ENCODE measurements at regions not wholly inside any gene's neighbourhood (a gene's known extent, or its start where the extent isn't known, plus 50 kb on each side); places are given as distances from the start of the nearest gene placed in this dataset.

GRCh38 chr10:90602862-90603610, 254.8 kb downstream of the HTR7 start:
- no peak for DNase-seq (ENCODE audit: low read depth in 1 of 2, low spot score in 2 of 2)
- Histone ChIP-seq H3K9me3 (replicated peaks) (no peaks in the 10 kb centered on the region), H3K4me1 (replicated peaks) (no peaks in the 10 kb centered on the region), H3K27ac (no peak overlapping the region), H3K36me3 (no peaks in the 10 kb centered on the region), H3K4me3 (no peak overlapping the region), H3K27me3 (replicated peaks) (no peaks in the 10 kb centered on the region)

- DNase-seq (ENCODE audit: low read depth in 1 of 2, low spot score in 2 of 2): no peak
These were observed 253.2 kb downstream of the HTR7 start for GRCh38 chr10:90604636-90605035.

GRCh38 chr10:90605506-90605905, 252.3 kb downstream of the HTR7 start:
- Histone ChIP-seq H3K36me3 (no peaks in the 10 kb centered on the region), H3K9me3 (replicated peaks) (no peaks in the 10 kb centered on the region), H3K27ac (no peak overlapping the region), H3K27me3 (replicated peaks) (no peaks in the 10 kb centered on the region), H3K4me1 (replicated peaks) (no peaks in the 10 kb centered on the region), H3K4me3 (no peak overlapping the region)
- no peak for DNase-seq (ENCODE audit: low read depth in 1 of 2, low spot score in 2 of 2)

More at GRCh38 chr10:90604636-90605035, 253.2 kb downstream of the HTR7 start:
- H3K27me3 ChIP-seq (replicated peaks): no peaks in the 10 kb centered on the region
- H3K4me3 ChIP-seq: no peak overlapping the region
- no peaks in the 10 kb centered on the region for H3K36me3 ChIP-seq
- no peak overlapping the region for H3K27ac ChIP-seq
- no peaks in the 10 kb centered on the region for H3K9me3 ChIP-seq (replicated peaks)
- no peaks in the 10 kb centered on the region for H3K4me1 ChIP-seq (replicated peaks)

GRCh38 chr10:90612276-90612675, 245.6 kb downstream of the HTR7 start:
- Histone ChIP-seq H3K9me3 (replicated peaks) (no peaks in the 10 kb centered on the region), H3K36me3 (no peaks in the 10 kb centered on the region), H3K4me1 (replicated peaks) (no peaks in the 10 kb centered on the region), H3K27me3 (replicated peaks) (no peaks in the 10 kb centered on the region), H3K27ac (no peak overlapping the region), H3K4me3 (no peak overlapping the region)
- DNase-seq (ENCODE audit: low read depth in 1 of 2, low spot score in 2 of 2): no peak

- Histone ChIP-seq H3K27me3 (replicated peaks) (no peaks in the 10 kb centered on the region), H3K4me1 (replicated peaks) (no peaks in the 10 kb centered on the region), H3K36me3 (no peaks in the 10 kb centered on the region), H3K27ac (no peak overlapping the region), H3K9me3 (replicated peaks) (no peaks in the 10 kb centered on the region), H3K4me3 (no peak overlapping the region)
- no peak for DNase-seq (ENCODE audit: low read depth in 1 of 2, low spot score in 2 of 2)
These were observed 243.2 kb downstream of the HTR7 start for GRCh38 chr10:90614631-90615030.

GRCh38 chr10:90621577-90621976, 236.3 kb downstream of the HTR7 start:
- no peak for DNase-seq (ENCODE audit: low read depth in 1 of 2, low spot score in 2 of 2)
- H3K4me1 ChIP-seq (replicated peaks): no peaks in the 10 kb centered on the region
- no peak overlapping the region for H3K4me3 ChIP-seq
- no peaks in the 10 kb centered on the region for H3K9me3 ChIP-seq (replicated peaks)
- H3K27me3 ChIP-seq (replicated peaks): no peaks in the 10 kb centered on the region
- H3K36me3 ChIP-seq: no peaks in the 10 kb centered on the region
- H3K27ac ChIP-seq: no peak overlapping the region

- Histone ChIP-seq H3K4me3 (no peak overlapping the region), H3K27ac (no peak overlapping the region), H3K36me3 (no peaks in the 10 kb centered on the region), H3K9me3 (replicated peaks) (no peaks in the 10 kb centered on the region), H3K4me1 (replicated peaks) (no peaks in the 10 kb centered on the region), H3K27me3 (replicated peaks) (no peaks in the 10 kb centered on the region; the same call in 1 of the 2 replicates)
- DNase-seq (ENCODE audit: low read depth in 1 of 2, low spot score in 2 of 2): no peak
These were observed 222.6 kb downstream of the HTR7 start for GRCh38 chr10:90635111-90635765.

- Histone ChIP-seq H3K27me3 (replicated peaks) (no peaks in the 10 kb centered on the region), H3K27ac (no peak overlapping the region), H3K9me3 (replicated peaks) (no peaks in the 10 kb centered on the region), H3K4me1 (replicated peaks) (no peaks in the 10 kb centered on the region), H3K36me3 (no peaks in the 10 kb centered on the region), H3K4me3 (no peak overlapping the region)
- no peak for DNase-seq (ENCODE audit: low read depth in 1 of 2, low spot score in 2 of 2)
These were observed 217.1 kb downstream of the HTR7 start for GRCh38 chr10:90640756-90641155.

GRCh38 chr10:90641731-90642130, 216.1 kb downstream of the HTR7 start:
- H3K9me3 ChIP-seq (replicated peaks): no peaks in the 10 kb centered on the region
- no peak for DNase-seq (ENCODE audit: low read depth in 1 of 2, low spot score in 2 of 2)
- H3K36me3 ChIP-seq: no peaks in the 10 kb centered on the region
- no peaks in the 10 kb centered on the region for H3K4me1 ChIP-seq (replicated peaks)
- no peak overlapping the region for H3K4me3 ChIP-seq
- no peaks in the 10 kb centered on the region for H3K27me3 ChIP-seq (replicated peaks)
- H3K27ac ChIP-seq: no peak overlapping the region

- H3K27me3 ChIP-seq (replicated peaks): no peaks in the 10 kb centered on the region
- H3K4me1 ChIP-seq (replicated peaks): no peaks in the 10 kb centered on the region
- H3K4me3 ChIP-seq: no peak overlapping the region
- DNase-seq (ENCODE audit: low read depth in 1 of 2, low spot score in 2 of 2): no peak
- H3K36me3 ChIP-seq: no peaks in the 10 kb centered on the region
- H3K9me3 ChIP-seq (replicated peaks): no peaks in the 10 kb centered on the region
- no peak overlapping the region for H3K27ac ChIP-seq
These were observed 215.7 kb downstream of the HTR7 start for GRCh38 chr10:90642136-90642535.

- no peak overlapping the region for H3K27ac ChIP-seq
- H3K4me1 ChIP-seq (replicated peaks): no peaks in the 10 kb centered on the region
- no peak overlapping the region for H3K4me3 ChIP-seq
- H3K27me3 ChIP-seq (replicated peaks): no peaks in the 10 kb centered on the region
- DNase-seq (ENCODE audit: low read depth in 1 of 2, low spot score in 2 of 2): no peak
- no peaks in the 10 kb centered on the region for H3K9me3 ChIP-seq (replicated peaks)
- no peaks in the 10 kb centered on the region for H3K36me3 ChIP-seq
These were observed 215.2 kb downstream of the HTR7 start for GRCh38 chr10:90642650-90643049.

- Histone ChIP-seq H3K9me3 (replicated peaks) (no peaks in the 10 kb centered on the region), H3K36me3 (no peaks in the 10 kb centered on the region), H3K27me3 (replicated peaks) (no peaks in the 10 kb centered on the region), H3K4me1 (replicated peaks) (no peaks in the 10 kb centered on the region), H3K4me3 (no peak overlapping the region), H3K27ac (no peak overlapping the region)
- DNase-seq (ENCODE audit: low read depth in 1 of 2, low spot score in 2 of 2): no peak
These were observed 213.7 kb downstream of the HTR7 start for GRCh38 chr10:90644165-90644564.

GRCh38 chr10:90650858-90651257, 207.0 kb downstream of the HTR7 start:
- H3K36me3 ChIP-seq: no peaks in the 10 kb centered on the region
- no peak for DNase-seq (ENCODE audit: low read depth in 1 of 2, low spot score in 2 of 2)
- H3K27me3 ChIP-seq (replicated peaks): peaks cover 4% of the 10 kb centered on the region; the same call in 1 of the 2 replicates
- no peaks in the 10 kb centered on the region for H3K9me3 ChIP-seq (replicated peaks)
- no peak overlapping the region for H3K4me3 ChIP-seq
- no peak overlapping the region for H3K27ac ChIP-seq
- H3K4me1 ChIP-seq (replicated peaks): no peaks in the 10 kb centered on the region

- H3K36me3 ChIP-seq: no peaks in the 10 kb centered on the region
- H3K27ac ChIP-seq: no peak overlapping the region
- no peaks in the 10 kb centered on the region for H3K9me3 ChIP-seq (replicated peaks)
- H3K4me3 ChIP-seq: no peak overlapping the region
- peaks cover 4% of the 10 kb centered on the region; the same call in 1 of the 2 replicates for H3K27me3 ChIP-seq (replicated peaks)
- DNase-seq (ENCODE audit: low read depth in 1 of 2, low spot score in 2 of 2): no peak
- H3K4me1 ChIP-seq (replicated peaks): no peaks in the 10 kb centered on the region
These were observed 205.3 kb downstream of the HTR7 start for GRCh38 chr10:90652519-90652918.

All from SJSA1 (cell line).